ENCODE measurements at regions not wholly inside any gene's neighbourhood (a gene's known extent, or its start where the extent isn't known, plus 50 kb on each side); places are given as distances from the start of the nearest gene placed in this dataset.

- TF ChIP-seq CTCF (IDR thresholded peaks at IDR 0.05): no peak
- Histone ChIP-seq H3K4me3 (ENCODE audit: low read depth in 1 of 2, low read length in 1 of 2) (no peak overlapping the region), H3K27ac (no peak overlapping the region), H3K9me3 (no peaks in the 10 kb centered on the region), H3K27me3 (no peaks in the 10 kb centered on the region), H3K4me1 (ENCODE audit: control insufficient read depth in 1 of 2, insufficient read depth in 1 of 2, low read depth in 1 of 2, low read length in 1 of 2) (no peaks in the 10 kb centered on the region), H3K36me3 (no peaks in the 10 kb centered on the region)
Measured at GRCh38 chr16:85511938-85512807, 100.9 kb upstream of the GSE1 start.

- no peaks in the 10 kb centered on the region for H3K36me3 ChIP-seq
- peaks cover 0 to 3% of the 10 kb centered on the region in 2 experiments for H3K4me1 ChIP-seq (ENCODE audit: control insufficient read depth in 1 of 2, insufficient read depth in 1 of 2, low read depth in 1 of 2, low read length in 1 of 2)
- no peak overlapping the region for H3K27ac ChIP-seq
- TF ChIP-seq CTCF (IDR thresholded peaks at IDR 0.05): no peak
- no peak overlapping the region for H3K4me3 ChIP-seq (ENCODE audit: low read depth in 1 of 2, low read length in 1 of 2)
- no peaks in the 10 kb centered on the region for H3K27me3 ChIP-seq
- no peaks in the 10 kb centered on the region for H3K9me3 ChIP-seq
Measured at GRCh38 chr16:85512808-85513115, 100.4 kb upstream of the GSE1 start.

- peaks cover 3 to 8% of the 10 kb centered on the region in 2 experiments for H3K4me1 ChIP-seq (ENCODE audit: control insufficient read depth in 1 of 2, insufficient read depth in 1 of 2, low read depth in 1 of 2, low read length in 1 of 2)
- TF ChIP-seq CTCF (IDR thresholded peaks at IDR 0.05): no peak
- no peaks in the 10 kb centered on the region for H3K9me3 ChIP-seq
- no peaks in the 10 kb centered on the region for H3K36me3 ChIP-seq
- no peaks in the 10 kb centered on the region for H3K27me3 ChIP-seq
- no peak overlapping the region for H3K27ac ChIP-seq
- no peak overlapping the region for H3K4me3 ChIP-seq (ENCODE audit: low read depth in 1 of 2, low read length in 1 of 2)
Measured at GRCh38 chr16:85513180-85513579, 99.9 kb upstream of the GSE1 start.

DNA sequence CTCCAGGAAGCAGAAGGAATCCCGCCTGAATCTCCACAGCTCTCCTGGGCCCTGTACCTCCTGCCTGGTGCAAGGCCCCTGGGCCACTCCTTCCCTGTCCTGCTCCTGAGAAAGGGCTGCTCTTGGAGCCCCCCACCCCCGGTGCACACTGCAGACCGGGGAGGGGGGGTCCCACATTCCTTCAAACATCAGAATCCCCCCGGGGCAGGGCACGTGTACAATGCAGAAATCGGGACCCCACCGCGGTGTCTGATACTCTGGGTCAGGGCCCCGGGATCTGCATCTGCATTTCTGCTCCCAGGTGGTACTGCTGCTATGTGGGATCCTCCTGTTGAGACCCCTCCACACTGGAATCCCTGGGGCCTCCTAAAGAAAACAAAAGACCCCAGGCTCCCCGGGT lies 99.5 kb upstream of the GSE1 start:
- Histone ChIP-seq H3K36me3 (no peaks in the 10 kb centered on the region), H3K27me3 (no peaks in the 10 kb centered on the region), H3K4me3 (ENCODE audit: low read depth in 1 of 2, low read length in 1 of 2) (no peak overlapping the region), H3K9me3 (no peaks in the 10 kb centered on the region), H3K27ac (no peak overlapping the region), H3K4me1 (ENCODE audit: control insufficient read depth in 1 of 2, insufficient read depth in 1 of 2, low read depth in 1 of 2, low read length in 1 of 2) (peaks cover 7 to 12% of the 10 kb centered on the region in 2 experiments)
- no peak for TF ChIP-seq CTCF (IDR thresholded peaks at IDR 0.05)

DNA sequence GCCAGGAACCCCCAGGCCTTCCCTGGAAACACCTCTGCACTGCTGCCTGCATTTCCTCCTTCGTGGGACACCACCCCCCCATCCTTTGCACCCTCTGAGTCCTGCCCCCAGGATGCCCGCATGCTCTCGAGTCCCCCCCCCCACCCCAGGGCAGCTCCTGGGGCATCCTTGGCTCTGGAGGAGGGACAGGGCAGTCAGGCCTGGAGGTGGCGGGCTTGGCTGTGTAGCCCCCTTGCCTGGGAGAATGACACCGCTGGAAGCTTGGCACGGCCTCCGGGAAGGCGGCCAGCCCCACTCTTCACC lies 98.9 kb upstream of the GSE1 start:
- H3K27ac ChIP-seq: no peak overlapping the region
- H3K36me3 ChIP-seq: no peaks in the 10 kb centered on the region
- H3K9me3 ChIP-seq: no peaks in the 10 kb centered on the region
- peaks cover 10 to 15% of the 10 kb centered on the region in 2 experiments for H3K4me1 ChIP-seq (ENCODE audit: control insufficient read depth in 1 of 2, insufficient read depth in 1 of 2, low read depth in 1 of 2, low read length in 1 of 2)
- H3K27me3 ChIP-seq: no peaks in the 10 kb centered on the region
- TF ChIP-seq CTCF (IDR thresholded peaks at IDR 0.05): no peak
- no peak overlapping the region for H3K4me3 ChIP-seq (ENCODE audit: low read depth in 1 of 2, low read length in 1 of 2)
